MCF 10A (cell line): ENCODE measurements at regions not wholly inside any gene's neighbourhood (a gene's known extent, or its start where the extent isn't known, plus 50 kb on each side); places are given as distances from the start of the nearest gene placed in this dataset.

Experiments
- BruUV-seq: library from RNA; stranded (reverse); fragments of 400-500 nt; replicated peaks from 2 replicates; lab custom pipeline; 2021; lab: Mats Ljungman, UMichigan
- CTCF ChIA-PET: fragments of 300-600 bp; sonication (Branson Sonifier 250); formaldehyde crosslinking; extraction: SDS; loops from one replicate; lab custom pipeline; 2021; ENCODE audit warnings: antibody characterized with exemption, inconsistent platforms; lab: Yijun Ruan, JAX
- POLR2A ChIA-PET: fragments of 300-600, 350-650 bp; sonication (Branson Sonifier 250); formaldehyde crosslinking; extraction: SDS; loops from one replicate; lab custom pipeline; 2020; ENCODE audit warnings: antibody characterized with exemption, inconsistent platforms; lab: Yijun Ruan, JAX
- DNase-seq: peaks from one replicate; pipeline ENCODE4 v3.0.0-alpha.2; 2018; ENCODE audit not compliant: unreplicated experiment
- H3K27ac Mint-ChIP-seq: one replicate; pipeline ENCODE4 v1.8.0; 2022; ENCODE audit warnings: mild to moderate bottlenecking, low read depth, mixed read lengths; ENCODE audit not compliant: unreplicated experiment
- H3K27me3 Mint-ChIP-seq: one replicate; pipeline ENCODE4 v1.8.0; 2022; ENCODE audit warnings: mixed read lengths; ENCODE audit not compliant: insufficient read depth, unreplicated experiment
- H3K36me3 Mint-ChIP-seq: one replicate; pipeline ENCODE4 v1.8.0; 2022; ENCODE audit warnings: mild to moderate bottlenecking, moderate library complexity, mixed read lengths; ENCODE audit not compliant: insufficient read depth, unreplicated experiment
- H3K4me1 Mint-ChIP-seq: one replicate; pipeline ENCODE4 v1.8.0; 2022; ENCODE audit warnings: mixed read lengths; ENCODE audit not compliant: insufficient read depth, unreplicated experiment
- H3K4me3 Mint-ChIP-seq: one replicate; pipeline ENCODE4 v1.8.0; 2022; ENCODE audit warnings: mild to moderate bottlenecking, moderate library complexity, mixed read lengths; ENCODE audit not compliant: unreplicated experiment
- H3K9me3 Mint-ChIP-seq: one replicate; pipeline ENCODE4 v1.8.0; 2022; ENCODE audit warnings: mixed read lengths; ENCODE audit not compliant: unreplicated experiment
- CTCF ChIP-seq: fragments of 200-600 bp; IDR thresholded peaks from one replicate; pipeline ENCODE4 v1.8.0; 2022; ENCODE audit warnings: antibody characterized with exemption, mild to moderate bottlenecking; ENCODE audit not compliant: unreplicated experiment
- intact Hi-C: fragments of 100-400 bp; cut with micrococcal nuclease; formaldehyde crosslinking; loops from 2 replicates; pipeline ENCODE4 v1.14.1; 2022

- POLR2A ChIA-PET = no interaction called here
- Mint-ChIP-seq H3K4me1 (no peaks in the 10 kb centered on the region), H3K27me3 (no peaks in the 10 kb centered on the region), H3K9me3 (no peaks in the 10 kb centered on the region), H3K27ac (no peak overlapping the region), H3K36me3 (no peaks in the 10 kb centered on the region), H3K4me3 (no peak overlapping the region)
- DNase-seq = no peak
- intact Hi-C loops = no loop called here
- BruUV-seq = no TSS peak
- no peak for TF ChIP-seq CTCF
- CTCF ChIA-PET = interaction anchor here (1.1 kb wide), 1 partner anchor 44 kb away, joined by 3 read pairs; no protein-coding TSS in a partner anchor
These were observed 903.6 kb downstream of the STPG2 start for GRCh38 chr4:97239667-97239997.

- BruUV-seq = no TSS peak
- TF ChIP-seq CTCF = no peak
- H3K4me3 Mint-ChIP-seq = no peak overlapping the region
- intact Hi-C loops = no loop called here
- peak; percentile 21 for DNase-seq
- no peaks in the 10 kb centered on the region for H3K27me3 Mint-ChIP-seq
- no peaks in the 10 kb centered on the region for H3K36me3 Mint-ChIP-seq
- ChIA-PET POLR2A (interaction anchor here (0.7 to 1.3 kb wide), 2 partner anchors 245 to 1436 kb away, joined by 3 to 4 read pairs; no protein-coding TSS in a partner anchor), CTCF (interaction anchor here (0.6 to 1.0 kb wide), 3 partner anchors 9 to 265 kb away, joined by 3 to 5 read pairs (median 3); no protein-coding TSS in a partner anchor)
- H3K4me1 Mint-ChIP-seq = no peaks in the 10 kb centered on the region
- H3K9me3 Mint-ChIP-seq = peaks cover 6% of the 10 kb centered on the region
- H3K27ac Mint-ChIP-seq = no peak overlapping the region
These were observed 890.6 kb downstream of the STPG2 start for GRCh38 chr4:97252615-97253154.

- ChIA-PET POLR2A (no interaction called here), CTCF (no interaction called here)
- intact Hi-C loops = no loop called here
- Mint-ChIP-seq H3K9me3 (peaks cover under 1% of the 10 kb centered on the region), H3K4me1 (no peaks in the 10 kb centered on the region), H3K27me3 (no peaks in the 10 kb centered on the region), H3K36me3 (no peaks in the 10 kb centered on the region), H3K4me3 (no peak overlapping the region), H3K27ac (no peak overlapping the region)
- TF ChIP-seq CTCF = no peak
- DNase-seq = no peak
- no TSS peak for BruUV-seq
These were observed 880.5 kb downstream of the STPG2 start for GRCh38 chr4:97262769-97263168.

- Mint-ChIP-seq H3K4me3 (no peak overlapping the region), H3K4me1 (no peaks in the 10 kb centered on the region), H3K27ac (no peak overlapping the region), H3K27me3 (no peaks in the 10 kb centered on the region), H3K36me3 (no peaks in the 10 kb centered on the region), H3K9me3 (no peaks in the 10 kb centered on the region)
- no peak for TF ChIP-seq CTCF
- DNase-seq = no peak
- POLR2A ChIA-PET = interaction anchor here (0.7 kb wide), 1 partner anchor 18 kb away, joined by 4 read pairs; no protein-coding TSS in a partner anchor
- CTCF ChIA-PET = no interaction called here
- intact Hi-C loops = no loop called here
- no TSS peak for BruUV-seq
These were observed 873.2 kb downstream of the STPG2 start for GRCh38 chr4:97270051-97270450.
